Lower leg skin (tissue), 4 donors: ENCODE measurements at regions not wholly inside any gene's neighbourhood (a gene's known extent, or its start where the extent isn't known, plus 50 kb on each side); places are given as distances from the start of the nearest gene placed in this dataset.

Source experiments
- DNase-seq, 2 donors: peaks; one replicate each; pipeline ENCODE4 v3.0.0-alpha.2; 2019; ENCODE audit warnings: low spot score in 2 of 2
- H3K4me3 ChIP-seq: fragments of 200-600 bp; sonication (generic); 2 replicates; pipeline ENCODE4 v1.5.1; 2017; ENCODE audit warnings: mild to moderate bottlenecking, low read depth; ENCODE audit not compliant: poor library complexity, severe bottlenecking
- POLR2A ChIP-seq, 2 donors: fragments of 450-650 bp; IDR thresholded peaks; one replicate each; pipeline ENCODE4 v1.6.1; 2016 to 2017; ENCODE audit warnings: antibody characterized with exemption in 2 of 2, mild to moderate bottlenecking in 1 of 2, moderate library complexity in 1 of 2
- WGBS, 2 donors: methylation state at CpG; one replicate each; pipeline ENCODE4 v1.1.5; 2018; 5-methylcytosine and 5-hydroxymethylcytosine counted together
- intact Hi-C: fragments of 100-400 bp; cut with DNase I; formaldehyde crosslinking; loops from one replicate; pipeline ENCODE4 v1.15.0; 2023; ENCODE audit warnings: low total_unique reads
- TF ChIP-seq, protein P1 (sequence below), 3 donors: fragments of 450-650 bp; IDR thresholded peaks; one replicate each; pipeline ENCODE4 v1.5.1; 2016; ENCODE audit warnings: antibody characterized with exemption in 3 of 3, mild to moderate bottlenecking in 3 of 3, moderate library complexity in 2 of 3

DNA sequence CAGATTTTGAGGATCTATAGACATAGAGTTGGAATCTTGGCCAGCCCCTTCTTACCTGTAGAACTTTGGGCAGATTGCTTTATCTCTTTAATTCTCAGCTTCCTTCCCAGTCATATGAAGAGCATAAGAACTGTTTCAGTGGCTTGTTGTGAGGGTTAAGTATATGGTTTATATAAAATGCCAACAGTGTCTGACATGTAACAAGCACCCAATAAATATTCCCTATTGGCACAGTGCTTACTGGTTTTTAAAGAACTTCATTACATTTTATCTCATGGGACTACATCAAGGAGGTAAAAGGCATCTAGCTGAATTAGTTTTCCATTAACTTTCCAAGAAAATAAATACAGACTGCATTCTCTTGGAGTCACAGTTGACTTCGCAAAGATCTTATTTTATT lies 106.7 kb upstream of the LIMCH1 start:
- WGBS, 2 donors, result 96 to 97% methylated on average over 1 of the region's 1 CpG
- no peak overlapping the region for H3K4me3 ChIP-seq
- intact Hi-C loops, result no loop called here
- DNase-seq, result no peak
- TF ChIP-seq, protein P1, sequence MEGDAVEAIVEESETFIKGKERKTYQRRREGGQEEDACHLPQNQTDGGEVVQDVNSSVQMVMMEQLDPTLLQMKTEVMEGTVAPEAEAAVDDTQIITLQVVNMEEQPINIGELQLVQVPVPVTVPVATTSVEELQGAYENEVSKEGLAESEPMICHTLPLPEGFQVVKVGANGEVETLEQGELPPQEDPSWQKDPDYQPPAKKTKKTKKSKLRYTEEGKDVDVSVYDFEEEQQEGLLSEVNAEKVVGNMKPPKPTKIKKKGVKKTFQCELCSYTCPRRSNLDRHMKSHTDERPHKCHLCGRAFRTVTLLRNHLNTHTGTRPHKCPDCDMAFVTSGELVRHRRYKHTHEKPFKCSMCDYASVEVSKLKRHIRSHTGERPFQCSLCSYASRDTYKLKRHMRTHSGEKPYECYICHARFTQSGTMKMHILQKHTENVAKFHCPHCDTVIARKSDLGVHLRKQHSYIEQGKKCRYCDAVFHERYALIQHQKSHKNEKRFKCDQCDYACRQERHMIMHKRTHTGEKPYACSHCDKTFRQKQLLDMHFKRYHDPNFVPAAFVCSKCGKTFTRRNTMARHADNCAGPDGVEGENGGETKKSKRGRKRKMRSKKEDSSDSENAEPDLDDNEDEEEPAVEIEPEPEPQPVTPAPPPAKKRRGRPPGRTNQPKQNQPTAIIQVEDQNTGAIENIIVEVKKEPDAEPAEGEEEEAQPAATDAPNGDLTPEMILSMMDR (IDR thresholded peaks at IDR 0.05), result no peak
- no peak for TF ChIP-seq POLR2A (IDR thresholded peaks at IDR 0.05)

DNA sequence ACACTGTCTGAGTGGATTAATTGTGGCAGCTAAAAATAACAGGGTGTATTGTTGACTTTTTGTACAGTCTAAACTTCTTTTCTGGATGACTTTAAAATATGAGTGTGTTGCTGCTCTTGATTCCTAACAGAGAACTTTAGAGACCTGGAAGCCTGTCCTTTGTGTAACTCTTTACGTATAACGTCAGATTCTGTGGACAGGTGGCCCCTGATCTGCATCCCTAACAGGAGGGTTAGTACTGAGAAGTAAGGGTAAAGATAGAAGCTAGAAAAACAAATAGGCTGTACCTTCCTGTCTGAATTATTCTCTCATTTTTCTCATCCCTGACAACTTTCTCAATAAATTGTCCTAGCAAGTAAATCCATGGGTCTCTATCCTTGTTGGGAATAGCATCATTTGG lies 105.7 kb upstream of the LIMCH1 start:
- TF ChIP-seq POLR2A (IDR thresholded peaks at IDR 0.05), result no peak
- TF ChIP-seq, protein P1 (IDR thresholded peaks at IDR 0.05), result no peak
- no peak overlapping the region for H3K4me3 ChIP-seq
- DNase-seq, result no peak
- intact Hi-C loops, result no loop called here
- WGBS, 2 donors, result 95 to 97% methylated on average over 2 of the region's 2 CpGs

DNA sequence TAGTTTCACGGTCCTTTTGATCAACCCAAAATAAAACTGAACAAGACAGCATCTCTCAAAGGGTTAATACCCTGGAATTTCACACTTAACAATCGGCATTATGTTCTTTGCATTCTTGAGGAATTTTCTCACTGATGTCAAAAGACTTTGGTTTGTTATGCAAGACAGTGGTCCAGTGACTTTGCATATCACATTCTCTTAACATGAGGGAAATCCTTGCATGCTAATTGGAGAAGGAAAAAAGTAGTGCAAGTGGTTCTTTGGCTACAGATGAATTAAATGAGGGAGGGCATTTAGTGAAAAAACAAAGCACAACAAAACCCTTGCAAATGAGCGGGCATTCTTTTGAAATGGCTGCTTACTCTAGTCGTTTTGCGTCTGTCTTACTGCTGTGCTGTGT lies 105.1 kb upstream of the LIMCH1 start:
- no peak for DNase-seq
- TF ChIP-seq, protein P1 (IDR thresholded peaks at IDR 0.05), result no peak
- no peak for TF ChIP-seq POLR2A (IDR thresholded peaks at IDR 0.05)
- WGBS, 2 donors, result 62 to 71% methylated on average over 5 of the region's 5 CpGs
- H3K4me3 ChIP-seq, result no peak overlapping the region
- intact Hi-C loops, result no loop called here

DNA sequence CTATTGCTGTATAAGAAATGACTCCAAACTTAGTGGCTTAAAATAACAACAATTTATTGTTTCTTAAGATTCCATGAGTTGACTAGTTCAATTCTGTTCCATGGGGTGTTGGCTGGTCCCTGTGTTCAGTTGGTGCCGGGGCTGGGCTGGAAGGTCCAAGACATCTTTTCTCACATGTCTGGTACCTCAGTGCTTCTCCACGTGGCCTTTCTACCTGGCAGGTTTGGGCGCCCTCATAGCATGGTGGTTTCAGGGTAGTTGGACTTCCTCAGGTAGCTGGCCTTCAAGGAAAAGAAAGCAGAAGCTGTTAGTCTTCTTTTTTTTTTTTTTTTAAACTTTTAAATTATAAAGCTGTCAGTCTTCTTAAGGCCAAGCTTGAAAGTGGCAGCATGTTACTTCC lies 104.6 kb upstream of the LIMCH1 start:
- intact Hi-C loops, result no loop called here
- DNase-seq, result no peak
- 78 to 90% methylated on average over 3 of the region's 3 CpGs for WGBS, 2 donors
- no peak overlapping the region for H3K4me3 ChIP-seq
- no peak for TF ChIP-seq POLR2A (IDR thresholded peaks at IDR 0.05)
- TF ChIP-seq, protein P1 (IDR thresholded peaks at IDR 0.05), result no peak

DNA sequence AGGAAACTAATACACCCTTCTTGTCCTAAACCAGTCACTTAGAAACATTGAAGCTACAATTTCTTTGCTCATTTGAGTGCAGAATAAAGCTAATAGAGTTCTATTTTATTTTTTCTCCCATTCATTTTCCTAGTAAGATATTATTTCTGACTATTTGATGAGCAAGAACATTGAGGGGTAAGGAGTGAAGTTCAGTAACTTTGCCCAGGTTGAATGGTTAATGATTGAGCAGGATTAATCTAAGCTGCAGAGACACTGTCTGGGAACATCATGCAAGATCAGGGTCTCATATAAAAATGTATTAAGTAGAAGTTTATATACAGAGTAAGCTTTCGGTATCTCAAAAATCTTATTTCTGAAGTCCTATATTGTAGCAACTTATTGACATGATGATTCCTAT lies 102.4 kb upstream of the LIMCH1 start:
- DNase-seq, result no peak
- WGBS, 2 donors, result 96 to 100% methylated on average over 1 of the region's 1 CpG
- no peak overlapping the region for H3K4me3 ChIP-seq
- TF ChIP-seq, protein P1 (IDR thresholded peaks at IDR 0.05), result no peak
- TF ChIP-seq POLR2A (IDR thresholded peaks at IDR 0.05), result no peak
- intact Hi-C loops, result no loop called here

DNA sequence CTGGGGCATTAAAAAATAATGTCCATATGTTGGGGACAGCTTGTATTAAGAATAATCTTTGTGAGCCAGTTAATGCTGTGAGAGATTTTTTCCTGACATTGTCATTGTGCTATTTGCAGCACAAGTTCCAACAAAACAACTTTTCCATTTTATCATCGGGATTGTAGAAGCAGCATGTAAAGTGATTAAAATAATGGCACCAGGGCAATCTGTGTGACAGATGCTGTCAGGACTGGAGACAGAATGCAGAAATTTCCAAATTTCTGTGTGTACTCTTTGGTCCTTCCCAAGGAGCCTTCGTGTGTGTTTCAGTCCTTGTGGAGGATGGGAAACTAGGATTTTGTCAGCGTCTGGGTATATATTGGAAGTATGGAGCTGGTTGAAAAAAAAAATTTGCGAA lies 101.5 kb upstream of the LIMCH1 start:
- TF ChIP-seq POLR2A (IDR thresholded peaks at IDR 0.05), result no peak
- TF ChIP-seq, protein P1 (IDR thresholded peaks at IDR 0.05), result no peak
- no peak overlapping the region for H3K4me3 ChIP-seq
- intact Hi-C loops, result no loop called here
- WGBS, 2 donors, result 63 to 67% methylated on average over 4 of the region's 4 CpGs
- no peak for DNase-seq
